ENCODE measurements at regions not wholly inside any gene's neighbourhood (a gene's known extent, or its start where the extent isn't known, plus 50 kb on each side); places are given as distances from the start of the nearest gene placed in this dataset.
"Not testable (repeated sequence)": the region's sequence is repeated elsewhere in the genome, so short reads cannot be mapped to it uniquely, and the experiment has no call there.

DNA sequence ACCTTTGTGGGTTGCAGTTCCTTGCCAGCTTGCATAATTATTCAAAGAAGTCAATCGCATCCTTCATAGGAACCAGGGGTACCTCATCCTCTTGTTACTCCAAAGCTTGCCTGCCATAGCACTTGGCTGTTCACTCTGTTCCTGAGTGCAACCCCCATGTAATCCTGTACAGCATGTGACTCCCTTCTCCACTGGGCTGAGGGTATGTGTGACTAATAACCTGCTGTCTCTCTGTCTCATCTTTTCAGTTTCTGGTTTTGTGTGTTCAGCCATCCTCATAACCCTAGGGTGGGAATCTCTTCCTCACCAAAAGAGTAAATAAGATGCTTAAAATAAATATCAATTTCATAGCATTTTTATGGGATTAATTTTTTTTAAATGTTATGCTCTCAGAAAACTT, 351.9 kb downstream of the S1PR1 start:
- no peak for DNase-seq

DNA sequence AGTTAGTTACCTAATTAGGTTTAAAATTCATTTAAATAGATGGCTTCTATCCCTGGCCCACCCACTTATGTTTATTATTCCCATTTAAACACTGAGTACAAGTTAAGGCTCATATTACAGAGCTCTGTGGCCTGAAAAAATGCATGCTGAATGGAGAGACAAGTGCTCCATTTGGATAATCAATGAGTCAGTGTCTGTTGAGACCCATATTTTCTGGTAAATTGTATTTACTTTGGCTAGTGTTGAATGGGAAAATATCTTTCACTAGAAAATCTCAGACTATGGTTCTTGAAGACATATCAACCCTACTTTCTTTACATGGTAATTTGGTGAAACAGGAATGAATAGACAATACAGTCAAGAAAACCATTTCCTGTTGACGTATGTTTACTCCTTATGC, 356.0 kb downstream of the S1PR1 start:
- no peak for DNase-seq

DNA sequence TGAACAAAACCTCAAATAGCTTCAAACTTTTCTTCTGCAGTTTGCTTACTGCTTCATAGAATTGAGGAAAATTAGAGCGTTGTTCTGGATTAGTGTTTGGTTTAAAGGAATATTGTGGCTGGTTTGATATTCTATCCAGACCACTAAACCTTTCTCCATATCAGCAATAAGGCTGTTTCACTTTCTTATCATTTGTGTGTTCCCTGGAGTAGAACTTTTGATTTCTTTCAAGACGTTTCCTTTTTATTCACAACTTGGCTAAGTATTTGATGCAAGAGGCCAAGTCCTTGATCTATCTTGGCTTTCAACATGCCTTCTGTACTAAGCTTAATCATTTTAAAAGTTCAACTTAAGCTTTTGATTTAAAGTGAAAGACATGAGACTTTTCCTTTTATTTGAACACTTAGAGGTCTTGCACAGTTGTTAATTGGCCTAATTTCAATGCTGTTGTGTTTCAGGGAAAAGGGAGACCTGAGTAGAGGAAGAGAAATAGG, 359.1 kb downstream of the S1PR1 start:
- no peak for DNase-seq

DNA sequence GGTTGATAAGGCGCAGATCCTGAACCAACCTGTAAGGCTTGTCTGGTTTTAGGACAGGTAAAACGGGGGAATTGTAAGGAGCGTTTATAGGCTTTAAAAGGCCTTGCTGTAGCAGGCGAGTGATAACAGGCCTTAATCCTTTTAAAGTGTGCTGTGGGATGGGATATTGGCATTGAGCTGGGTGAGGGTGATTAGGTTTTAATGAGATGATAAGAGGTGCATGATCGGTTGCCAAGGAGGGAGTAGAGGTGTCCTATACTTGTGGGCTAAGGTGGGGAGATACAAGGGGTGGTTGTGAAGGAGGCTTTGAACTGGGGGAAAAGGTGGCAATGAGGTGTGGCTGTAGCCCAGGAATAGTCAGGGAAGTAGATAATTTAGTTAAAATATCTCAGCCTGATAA, 363.8 kb downstream of the S1PR1 start:
- not testable (repeated sequence) for DNase-seq

DNA sequence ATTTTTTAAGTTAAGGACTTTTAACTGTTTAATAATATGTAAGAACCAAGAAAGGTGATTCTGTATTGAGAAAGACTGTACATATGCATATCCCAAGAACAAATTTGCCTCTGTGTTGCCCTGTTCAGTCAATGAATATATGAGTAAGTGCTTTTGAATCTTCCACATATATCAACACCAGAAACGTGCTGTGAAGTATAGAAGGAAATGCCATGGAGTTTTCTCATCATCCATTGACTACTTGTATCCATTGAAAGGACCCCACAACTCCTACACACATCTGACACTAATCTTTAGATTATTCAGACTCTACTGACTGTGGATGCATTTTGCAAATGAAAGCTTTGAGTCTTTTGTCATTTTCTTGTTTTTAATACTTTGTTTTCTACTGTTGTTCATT, 366.9 kb downstream of the S1PR1 start:
- DNase-seq: no peak

DNA sequence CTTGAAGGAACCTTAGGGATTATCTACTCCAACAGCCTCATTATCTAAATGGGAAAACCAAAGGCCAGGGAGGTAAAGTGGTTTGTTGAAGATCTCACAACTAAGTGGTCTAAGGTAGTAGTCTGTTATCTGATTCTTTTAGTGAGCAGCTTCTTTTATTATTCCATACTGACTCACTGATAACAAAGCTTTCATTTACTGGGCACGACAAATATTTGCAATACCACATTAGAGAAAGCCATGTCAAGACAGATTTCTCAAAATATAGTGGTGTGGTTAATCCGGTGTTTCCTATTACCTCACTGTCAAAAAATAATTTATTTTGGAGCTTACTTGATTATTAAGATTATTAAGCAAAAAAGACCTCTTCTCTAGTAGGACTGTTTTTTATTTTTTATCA, 369.1 kb downstream of the S1PR1 start:
- no peak for DNase-seq

DNA sequence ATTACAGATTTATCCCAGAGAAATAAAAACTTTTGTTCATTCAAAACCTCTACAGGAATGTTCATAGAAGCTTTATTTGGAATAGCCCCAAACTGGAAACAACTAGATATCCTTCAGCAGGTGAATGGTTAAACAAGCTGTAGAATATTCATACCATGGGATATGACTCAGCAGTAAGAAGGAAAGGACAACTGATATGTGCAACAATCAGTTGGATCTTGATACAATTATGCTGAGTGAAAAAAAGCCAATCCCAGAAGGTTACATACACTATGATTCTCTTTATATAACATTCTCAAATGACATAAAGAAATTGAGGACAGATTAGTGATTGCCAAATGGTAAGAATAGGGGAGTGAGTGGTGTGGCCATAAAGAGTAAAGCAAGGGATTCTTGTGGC, 376.7 kb downstream of the S1PR1 start:
- DNase-seq: no peak

DNA sequence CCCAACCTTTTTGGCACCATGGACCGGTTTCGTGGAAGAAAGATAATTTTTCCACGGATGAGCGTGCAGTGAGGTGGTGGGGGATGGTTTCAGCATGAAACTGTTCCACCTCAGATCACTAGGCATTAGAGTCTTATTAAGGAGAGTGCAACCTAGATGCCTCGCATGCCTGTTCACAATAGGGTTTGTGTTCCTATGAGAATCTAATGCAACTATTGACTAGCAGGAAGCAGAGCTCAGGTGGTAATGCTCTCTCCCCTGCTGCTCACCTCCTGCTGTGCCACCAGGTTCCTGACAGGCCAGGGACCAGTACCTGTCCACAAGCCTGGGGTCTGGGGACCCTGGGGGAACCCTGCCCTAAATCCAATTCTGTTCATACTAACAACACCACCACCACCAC, 377.8 kb downstream of the OLFM3 start:
- DNase-seq: no peak

DNA sequence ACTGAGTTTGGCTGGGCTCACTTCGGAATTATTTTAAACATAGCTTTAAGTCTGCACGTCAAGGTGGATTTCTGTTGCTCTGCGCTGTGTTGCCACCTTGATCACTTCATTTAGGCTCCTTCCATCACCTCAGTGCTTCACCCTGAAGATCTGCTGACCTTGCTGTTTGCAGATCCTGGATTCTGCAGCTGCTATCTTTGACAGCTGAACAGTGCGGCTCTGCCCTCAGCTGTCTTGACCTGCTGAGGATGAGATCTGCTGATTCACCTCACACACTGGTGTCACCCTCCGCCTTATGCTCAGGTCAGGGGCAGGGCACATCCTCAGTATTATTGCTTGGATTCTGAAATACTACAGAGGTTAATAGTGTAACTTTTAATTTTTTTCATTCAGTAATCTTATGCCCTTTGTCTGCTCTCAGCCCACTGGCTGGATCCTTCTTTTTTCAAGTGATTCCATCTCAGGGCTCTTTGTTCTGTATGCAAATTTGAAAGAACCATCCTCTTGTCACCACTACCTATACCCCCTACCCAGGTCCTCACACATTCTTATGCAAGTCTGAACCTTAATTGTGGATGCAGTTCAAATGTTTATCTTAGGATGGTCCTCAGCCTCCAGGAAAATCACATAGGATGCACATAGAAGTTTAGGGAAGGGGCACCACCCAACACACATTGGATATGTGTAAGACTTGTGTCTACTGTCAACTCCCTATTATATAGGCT, 364.0 kb downstream of the OLFM3 start:
- DNase-seq: no peak

DNA sequence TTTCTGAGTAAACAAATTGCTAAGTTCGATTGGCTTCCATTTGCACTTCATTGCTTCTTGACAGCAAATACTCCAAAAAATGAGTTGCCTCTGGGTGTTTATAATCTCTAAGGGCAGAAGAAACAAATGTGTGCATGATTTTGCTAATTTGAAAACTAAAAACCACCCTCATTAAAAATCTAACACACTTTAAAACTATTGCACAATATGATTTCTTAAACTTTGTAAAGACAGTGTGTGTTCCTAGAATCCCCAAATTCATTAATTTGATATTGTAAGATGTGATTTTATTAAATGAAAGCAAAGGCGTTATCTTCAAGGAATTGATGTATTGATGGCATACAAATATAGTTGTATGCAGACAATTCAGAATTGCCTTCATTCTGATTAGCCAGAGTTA, 350.9 kb downstream of the OLFM3 start:
- DNase-seq: no peak

DNA sequence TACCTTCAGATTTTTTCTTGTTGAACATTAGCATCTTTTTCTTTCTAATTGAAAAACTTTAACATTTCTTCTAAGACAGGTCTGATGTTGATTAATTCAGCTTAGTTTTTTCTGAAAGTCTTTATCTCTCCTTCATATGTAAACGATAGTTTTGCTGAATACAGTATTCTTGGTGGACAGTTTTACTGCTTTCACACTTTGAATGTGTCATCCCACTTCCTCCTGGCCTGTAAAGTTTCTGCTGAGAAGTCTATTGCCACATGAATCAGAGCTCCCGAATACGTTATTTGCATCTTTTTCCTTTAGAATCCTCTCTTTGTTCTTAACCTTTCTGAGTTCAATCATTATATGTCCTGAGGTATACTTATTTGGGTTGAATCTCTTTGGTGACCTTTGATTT, 344.2 kb downstream of the OLFM3 start:
- no peak for DNase-seq

DNA sequence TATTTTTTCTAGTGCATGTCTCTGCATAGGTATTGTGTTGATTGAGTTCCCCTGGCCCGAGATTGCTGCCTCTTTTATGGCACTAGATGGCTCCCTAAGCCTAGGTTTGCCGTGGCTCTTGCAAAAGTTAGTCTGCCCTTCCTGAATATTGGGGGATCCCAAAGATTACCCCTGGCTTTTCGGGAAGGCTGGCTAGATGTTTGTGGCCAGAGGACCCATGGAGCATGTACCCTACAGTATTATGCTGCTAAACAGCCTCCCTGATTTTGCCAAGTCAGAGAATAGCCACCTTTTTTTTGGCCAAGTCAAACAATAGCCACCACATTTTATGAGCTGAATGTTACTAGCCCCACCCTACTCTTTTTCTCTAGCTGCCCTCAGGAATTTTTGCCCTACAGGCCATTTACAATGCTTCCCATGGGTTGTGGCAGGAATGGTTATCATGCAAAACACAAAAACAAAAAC, 343.2 kb downstream of the OLFM3 start:
- no peak for DNase-seq

DNA sequence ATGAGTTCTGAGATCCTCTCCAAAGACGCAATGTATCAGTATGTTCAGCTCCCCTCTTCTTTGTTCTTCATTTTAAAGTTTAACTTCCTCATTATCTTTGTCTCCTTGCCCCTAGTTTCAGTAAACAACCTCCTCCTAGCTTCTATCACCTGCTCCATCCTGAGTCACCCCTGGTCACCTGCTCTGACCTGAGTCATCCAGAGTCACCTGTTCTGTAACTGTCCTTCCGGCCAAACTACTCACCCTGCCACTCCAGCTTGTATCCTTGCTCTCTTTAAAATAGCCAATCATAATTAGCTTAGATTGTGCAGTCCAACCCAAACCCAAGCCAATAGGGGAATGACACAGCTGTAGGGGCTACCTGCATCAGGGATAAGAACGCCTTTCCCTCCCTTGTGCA, 332.0 kb downstream of the OLFM3 start:
- no peak for DNase-seq

DNA sequence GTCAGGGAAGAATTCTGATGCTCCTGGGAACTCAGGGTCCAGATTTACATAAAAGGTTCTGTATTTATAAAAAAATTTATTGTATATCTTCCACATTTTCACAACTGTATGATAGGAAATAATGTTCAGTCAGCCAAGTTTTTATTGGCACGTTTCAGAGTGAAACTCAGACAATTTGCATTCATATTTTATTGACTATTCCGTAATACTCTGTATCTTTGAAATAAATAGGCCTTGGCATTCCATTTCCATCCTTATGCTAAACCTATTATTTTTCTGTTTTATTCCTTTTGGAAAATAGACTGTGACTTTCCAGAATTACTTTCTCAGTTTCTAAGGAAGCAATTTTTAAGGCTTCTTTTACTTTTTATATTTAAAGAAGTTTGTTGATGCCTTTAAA, 329.0 kb downstream of the OLFM3 start:
- DNase-seq: no peak

DNA sequence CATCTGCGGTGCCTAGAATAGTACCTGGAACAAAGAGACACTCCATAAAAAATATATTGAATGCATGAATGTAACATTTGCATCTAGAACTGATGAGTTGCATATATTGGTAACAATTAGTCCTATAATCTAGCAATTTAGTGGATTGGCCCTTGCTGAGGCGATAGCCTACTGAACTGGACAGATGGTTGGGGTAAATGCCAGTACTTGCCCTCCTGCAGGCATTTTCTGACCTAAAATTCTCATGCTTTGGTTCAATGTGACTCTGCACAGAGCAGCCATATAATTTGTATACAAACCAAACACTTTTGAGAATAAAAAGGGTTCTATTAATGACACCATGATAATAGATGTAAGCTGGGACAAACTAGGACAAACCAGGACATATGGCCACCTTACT, 313.6 kb downstream of the OLFM3 start:
- no peak for DNase-seq

DNA sequence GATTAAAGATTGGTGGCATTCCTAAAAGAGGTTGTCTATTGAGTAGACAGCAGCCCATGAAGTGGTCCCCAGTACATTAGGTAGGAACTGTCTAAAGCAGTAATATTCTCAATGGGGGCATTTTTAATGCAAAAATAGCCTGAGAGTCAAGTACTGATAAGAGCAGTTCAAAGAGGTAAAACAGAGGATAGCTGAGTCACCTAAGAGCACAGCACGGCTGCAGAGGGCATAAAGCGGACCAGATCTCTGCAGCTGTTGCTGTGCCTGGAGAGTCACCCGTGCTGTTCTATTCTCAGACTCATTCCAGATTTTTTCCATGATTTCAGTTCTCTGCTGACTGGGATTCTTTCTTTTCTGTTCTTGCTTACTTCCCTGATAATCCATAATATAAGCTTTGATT, 313.2 kb downstream of the OLFM3 start:
- DNase-seq: no peak

DNA sequence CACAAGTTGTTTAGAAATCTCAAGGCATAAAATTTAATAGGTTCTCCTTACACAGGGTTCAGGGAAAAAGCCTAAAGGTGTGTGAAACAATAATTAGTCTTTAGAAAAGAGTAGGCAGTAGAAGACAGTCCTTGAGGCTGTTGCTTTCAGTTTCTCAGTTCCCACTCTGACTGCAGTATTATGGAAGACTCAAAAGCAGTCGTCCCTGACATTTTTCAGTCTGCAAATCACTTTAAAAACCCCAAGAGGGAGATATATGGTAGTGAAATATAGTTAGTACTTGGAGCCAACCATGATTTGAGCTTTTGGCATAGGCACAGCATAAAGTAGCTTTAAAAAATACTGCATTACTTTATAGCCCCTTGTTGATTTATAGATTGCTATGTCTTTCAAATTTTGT, 299.7 kb downstream of the OLFM3 start:
- no peak for DNase-seq

DNA sequence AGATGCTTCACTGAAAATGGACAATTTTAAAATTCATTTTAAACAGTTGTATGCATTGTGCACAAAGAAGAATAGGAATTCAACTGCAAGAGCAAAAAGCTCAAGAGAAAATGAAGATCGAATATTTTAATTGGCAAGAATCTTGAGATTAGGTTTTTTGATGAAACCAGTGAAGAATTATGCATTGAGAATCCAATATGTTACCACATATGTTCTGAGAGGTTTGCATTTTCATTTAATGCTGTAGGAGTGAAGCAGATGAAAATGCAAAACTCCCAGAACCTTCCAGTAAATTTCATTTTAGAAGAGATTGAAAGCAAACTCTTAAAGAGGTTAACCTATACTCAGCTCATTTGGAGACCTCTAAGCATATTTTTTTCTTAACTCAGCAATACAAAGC, 298.0 kb downstream of the OLFM3 start:
- DNase-seq: no peak

DNA sequence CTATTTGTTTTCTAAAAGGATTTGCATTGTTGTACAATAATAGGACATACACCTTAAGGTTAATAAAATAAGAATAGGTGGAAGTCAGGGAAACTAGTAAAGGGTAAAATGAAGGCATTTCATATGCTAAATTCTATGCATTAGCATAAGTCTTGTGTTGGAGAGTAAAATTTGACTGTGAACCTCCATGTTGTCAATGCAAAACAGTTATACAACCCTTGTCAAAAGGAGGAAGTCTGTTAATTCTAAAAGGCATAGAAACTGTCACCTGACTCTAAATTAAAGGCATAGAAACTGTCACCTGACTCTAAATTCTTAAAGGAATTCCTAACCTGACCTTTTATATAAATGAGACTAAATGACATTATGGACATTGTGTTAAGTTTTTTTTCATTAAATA, 291.8 kb downstream of the OLFM3 start:
- no peak for DNase-seq

DNA sequence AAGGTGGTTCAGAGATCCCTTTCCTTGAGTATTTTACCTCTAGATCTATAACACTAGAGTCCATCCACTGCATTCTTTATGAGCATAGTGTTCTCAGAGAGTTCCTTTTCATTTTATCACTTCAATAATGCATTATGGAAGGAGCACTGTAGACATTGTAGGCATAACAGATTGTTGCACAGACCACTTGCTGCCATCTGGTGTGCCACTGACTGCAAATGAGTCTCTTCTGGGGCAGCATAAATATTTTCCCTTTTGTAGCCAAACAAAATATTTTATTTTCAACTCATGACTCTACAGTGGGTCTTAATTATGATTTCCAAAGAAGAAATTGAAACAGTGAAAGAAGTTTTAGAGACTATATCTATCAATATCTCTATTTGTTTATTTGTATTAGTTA, 290.4 kb downstream of the OLFM3 start:
- DNase-seq: no peak

DNA sequence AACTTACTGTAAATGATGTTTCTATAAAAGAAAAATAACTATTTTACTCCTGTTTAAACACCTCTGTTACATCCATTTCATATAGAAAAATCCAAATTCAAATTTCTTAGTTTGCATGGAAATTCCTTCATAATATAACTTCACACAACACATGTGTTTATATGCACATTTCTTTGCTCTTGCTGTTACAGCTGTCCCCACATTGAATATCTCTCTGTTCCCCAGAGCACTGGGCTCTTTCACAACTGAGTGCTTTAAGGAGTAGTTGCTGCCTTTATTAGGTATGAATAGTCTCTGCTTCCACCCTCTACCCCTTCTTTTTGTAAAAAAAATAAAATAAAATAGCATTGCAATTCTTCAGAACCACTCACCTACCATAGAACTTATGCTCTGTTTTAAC, 287.0 kb downstream of the OLFM3 start:
- no peak for DNase-seq

DNA sequence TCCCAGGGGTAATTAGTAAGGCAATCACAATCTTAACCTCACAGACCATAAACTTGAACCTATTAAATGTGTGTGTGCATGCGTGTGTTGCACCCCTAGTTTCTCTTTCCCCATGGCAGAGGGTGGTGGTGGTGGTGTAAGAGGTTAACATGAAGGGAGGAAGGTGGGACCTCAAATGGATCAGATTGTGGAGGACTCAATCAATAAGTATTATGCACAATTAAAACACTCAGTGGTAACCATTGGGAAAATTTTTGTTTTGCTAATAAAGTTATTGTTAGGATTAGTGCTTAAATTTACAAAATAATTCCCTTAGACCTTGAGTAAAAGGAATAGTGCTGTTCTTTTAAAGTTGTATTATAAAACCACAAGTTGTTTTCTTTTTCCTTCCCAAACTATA, 283.0 kb downstream of the OLFM3 start:
- no peak for DNase-seq

DNA sequence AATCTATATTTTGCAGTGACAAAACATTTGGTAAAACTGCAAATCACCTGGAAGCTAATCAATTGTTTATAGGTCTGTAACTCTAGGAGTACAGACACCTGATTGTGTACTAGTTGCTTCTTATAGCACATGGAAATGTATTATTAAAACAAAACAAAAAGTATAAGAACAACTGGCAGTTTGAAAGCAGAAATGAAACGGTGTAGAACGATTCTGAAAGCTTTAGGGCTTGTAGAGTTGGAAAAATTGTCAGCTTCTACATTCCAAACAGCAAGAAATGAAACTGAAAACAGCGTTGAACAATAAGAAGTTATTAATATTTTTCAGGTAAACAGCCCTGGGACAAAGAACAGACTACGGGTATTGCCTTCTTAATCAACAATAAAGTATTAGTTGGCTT, 273.3 kb downstream of the OLFM3 start:
- no peak for DNase-seq

DNA sequence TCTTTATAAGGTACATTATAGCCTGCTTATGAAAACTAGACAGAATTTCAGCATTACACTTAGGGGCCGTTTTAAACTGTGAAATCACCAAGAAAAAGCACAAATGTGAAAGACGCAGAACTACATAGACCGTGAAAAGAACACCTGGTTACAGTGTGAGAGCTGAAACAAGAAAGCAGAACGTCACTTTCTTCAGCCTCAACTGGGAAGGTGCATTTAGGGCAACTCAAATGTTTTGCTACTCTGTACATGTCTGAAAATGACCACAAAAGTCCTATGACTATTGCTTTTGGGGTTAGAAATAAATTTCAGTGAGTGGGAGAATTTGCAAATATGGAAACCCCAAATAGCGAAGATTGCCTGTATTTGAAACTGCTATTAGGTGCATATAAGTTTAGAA, 268.7 kb downstream of the OLFM3 start:
- DNase-seq: no peak

DNA sequence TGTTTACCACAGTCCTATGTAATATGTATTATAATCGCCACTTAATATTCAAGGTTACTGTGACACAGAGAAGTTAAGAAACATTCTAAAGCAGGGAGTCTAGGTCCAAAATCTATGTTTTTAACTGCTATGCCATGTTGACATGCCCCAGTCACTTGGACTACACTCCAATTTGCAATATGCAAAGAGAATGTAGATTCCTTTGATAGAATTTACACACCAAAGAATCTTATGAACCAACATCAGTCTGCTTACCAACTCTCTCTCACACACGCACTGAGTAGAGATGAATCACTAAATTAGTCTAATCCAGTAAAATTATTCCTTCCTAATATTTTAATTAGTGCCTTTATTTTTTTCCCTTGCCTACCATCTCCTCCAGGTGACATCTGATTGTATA, 266.2 kb downstream of the OLFM3 start:
- no peak for DNase-seq

All from CD4-positive, alpha-beta T cell treated with Interleukin-15 for 1 hour (primary cell).